Glutamatergic neuron (in vitro differentiated cells): ENCODE measurements at regions not wholly inside any gene's neighbourhood (a gene's known extent, or its start where the extent isn't known, plus 50 kb on each side); places are given as distances from the start of the nearest gene placed in this dataset.

Experiments
- DNase-seq: peaks from one replicate; pipeline ENCODE4 v3.0.0; 2022
- H3K27ac Mint-ChIP-seq: one replicate; pipeline ENCODE4 v1.8.0; 2020; ENCODE audit warnings: mild to moderate bottlenecking, mixed read lengths, inconsistent platforms; ENCODE audit not compliant: unreplicated experiment
- H3K27me3 Mint-ChIP-seq: one replicate; pipeline ENCODE4 v1.8.0; 2020; ENCODE audit warnings: mild to moderate bottlenecking, moderate library complexity, mixed read lengths, inconsistent platforms; ENCODE audit not compliant: unreplicated experiment
- H3K36me3 Mint-ChIP-seq: one replicate; pipeline ENCODE4 v1.8.0; 2020; ENCODE audit warnings: mild to moderate bottlenecking, mixed read lengths, inconsistent platforms; ENCODE audit not compliant: unreplicated experiment
- H3K4me1 Mint-ChIP-seq: one replicate; pipeline ENCODE4 v1.8.0; 2020; ENCODE audit warnings: mild to moderate bottlenecking, low read depth, mixed read lengths, inconsistent platforms; ENCODE audit not compliant: unreplicated experiment
- H3K4me3 Mint-ChIP-seq: one replicate; pipeline ENCODE4 v1.8.0; 2020; ENCODE audit warnings: mild to moderate bottlenecking, mixed read lengths, inconsistent platforms; ENCODE audit not compliant: unreplicated experiment
- H3K9me3 Mint-ChIP-seq: one replicate; pipeline ENCODE4 v1.8.0; 2020; ENCODE audit warnings: mild to moderate bottlenecking, moderate library complexity, mixed read lengths, inconsistent platforms; ENCODE audit not compliant: unreplicated experiment
- TF ChIP-seq, protein P1 (sequence below): fragments of 200-600 bp; sonication (generic); IDR thresholded peaks from one replicate; pipeline ENCODE4 v1.5.0; 2021; ENCODE audit not compliant: partially characterized antibody, unreplicated experiment

DNA sequence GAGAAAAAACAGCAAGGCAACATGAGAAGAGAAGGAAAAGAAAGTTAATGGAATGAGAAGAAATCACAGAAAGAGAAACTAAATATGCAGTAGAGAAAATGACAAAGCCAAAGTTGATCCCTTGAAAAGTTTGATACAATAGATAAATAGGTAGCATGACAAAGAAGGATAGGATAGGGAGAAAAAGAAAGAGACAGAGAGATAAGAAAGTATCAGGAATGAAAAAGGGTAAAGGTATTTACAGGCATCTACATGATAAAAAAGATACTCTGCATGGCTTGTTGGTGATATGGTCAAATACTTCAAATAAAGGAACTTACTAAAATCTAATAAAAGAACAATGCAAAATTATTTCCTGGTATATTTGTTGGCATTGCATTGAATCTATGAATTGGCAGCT is 185.5 kb upstream of the TECRL start:
- no peaks in the 10 kb centered on the region for H3K27me3 Mint-ChIP-seq
- no peak overlapping the region for H3K4me3 Mint-ChIP-seq
- H3K9me3 Mint-ChIP-seq = no peaks in the 10 kb centered on the region
- no peaks in the 10 kb centered on the region for H3K4me1 Mint-ChIP-seq
- H3K36me3 Mint-ChIP-seq = no peaks in the 10 kb centered on the region
- TF ChIP-seq, protein P1, sequence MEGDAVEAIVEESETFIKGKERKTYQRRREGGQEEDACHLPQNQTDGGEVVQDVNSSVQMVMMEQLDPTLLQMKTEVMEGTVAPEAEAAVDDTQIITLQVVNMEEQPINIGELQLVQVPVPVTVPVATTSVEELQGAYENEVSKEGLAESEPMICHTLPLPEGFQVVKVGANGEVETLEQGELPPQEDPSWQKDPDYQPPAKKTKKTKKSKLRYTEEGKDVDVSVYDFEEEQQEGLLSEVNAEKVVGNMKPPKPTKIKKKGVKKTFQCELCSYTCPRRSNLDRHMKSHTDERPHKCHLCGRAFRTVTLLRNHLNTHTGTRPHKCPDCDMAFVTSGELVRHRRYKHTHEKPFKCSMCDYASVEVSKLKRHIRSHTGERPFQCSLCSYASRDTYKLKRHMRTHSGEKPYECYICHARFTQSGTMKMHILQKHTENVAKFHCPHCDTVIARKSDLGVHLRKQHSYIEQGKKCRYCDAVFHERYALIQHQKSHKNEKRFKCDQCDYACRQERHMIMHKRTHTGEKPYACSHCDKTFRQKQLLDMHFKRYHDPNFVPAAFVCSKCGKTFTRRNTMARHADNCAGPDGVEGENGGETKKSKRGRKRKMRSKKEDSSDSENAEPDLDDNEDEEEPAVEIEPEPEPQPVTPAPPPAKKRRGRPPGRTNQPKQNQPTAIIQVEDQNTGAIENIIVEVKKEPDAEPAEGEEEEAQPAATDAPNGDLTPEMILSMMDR = no peak
- H3K27ac Mint-ChIP-seq = no peak overlapping the region
- DNase-seq = no peak

DNA sequence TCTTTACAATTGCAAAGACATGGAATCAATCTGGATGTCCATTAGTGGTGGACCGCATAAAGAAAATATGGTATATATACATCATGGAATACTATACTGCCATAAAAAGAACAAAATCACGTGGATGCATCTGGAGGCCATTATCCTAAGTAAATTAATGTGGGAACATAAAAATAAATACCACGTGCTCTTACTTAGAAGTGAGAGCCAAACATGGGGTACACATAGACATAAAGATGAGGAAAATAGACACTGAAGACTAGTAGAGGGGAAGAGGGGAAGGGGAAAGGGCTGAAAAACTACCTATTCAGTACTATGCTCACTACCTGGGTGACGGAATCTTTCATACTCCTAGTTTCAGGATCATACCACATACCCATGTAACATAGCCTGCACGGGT is 179.3 kb upstream of the TECRL start:
- no peaks in the 10 kb centered on the region for H3K27me3 Mint-ChIP-seq
- H3K4me1 Mint-ChIP-seq = no peaks in the 10 kb centered on the region
- no peak for DNase-seq
- TF ChIP-seq, protein P1 = no peak
- peaks cover 2% of the 10 kb centered on the region for H3K9me3 Mint-ChIP-seq
- no peak overlapping the region for H3K27ac Mint-ChIP-seq
- no peaks in the 10 kb centered on the region for H3K36me3 Mint-ChIP-seq
- no peak overlapping the region for H3K4me3 Mint-ChIP-seq

DNA sequence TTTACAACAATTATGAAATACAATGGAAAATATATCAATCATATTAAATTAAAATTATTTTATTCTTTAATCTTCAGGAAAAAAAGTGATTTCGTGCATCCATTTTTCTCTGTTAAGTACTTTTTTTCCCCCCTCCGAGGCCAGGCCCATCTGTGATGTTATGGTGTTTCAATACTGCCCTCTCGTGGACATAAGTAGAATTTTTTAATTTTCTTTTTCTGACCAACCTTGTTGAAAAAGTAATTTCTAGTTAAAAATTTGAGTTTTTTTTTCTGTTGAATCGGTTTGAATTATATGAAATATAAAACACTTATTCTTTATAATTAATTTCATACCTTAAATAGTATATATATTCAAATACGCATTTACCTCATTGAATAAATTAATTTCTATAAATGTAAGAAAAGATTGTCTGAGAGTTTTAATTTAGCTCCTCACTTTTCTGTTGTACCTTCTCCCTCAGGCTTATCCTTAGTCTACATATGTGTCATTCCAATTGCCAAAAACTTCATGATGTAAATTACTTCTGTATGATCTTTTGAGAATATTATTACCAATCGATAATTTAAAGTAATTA is 175.8 kb upstream of the TECRL start:
- Mint-ChIP-seq H3K27ac (no peak overlapping the region), H3K9me3 (peaks cover 2% of the 10 kb centered on the region), H3K4me3 (no peak overlapping the region), H3K36me3 (no peaks in the 10 kb centered on the region), H3K27me3 (no peaks in the 10 kb centered on the region), H3K4me1 (no peaks in the 10 kb centered on the region)
- TF ChIP-seq, protein P1 = peak; percentile 95
- no peak for DNase-seq

DNA sequence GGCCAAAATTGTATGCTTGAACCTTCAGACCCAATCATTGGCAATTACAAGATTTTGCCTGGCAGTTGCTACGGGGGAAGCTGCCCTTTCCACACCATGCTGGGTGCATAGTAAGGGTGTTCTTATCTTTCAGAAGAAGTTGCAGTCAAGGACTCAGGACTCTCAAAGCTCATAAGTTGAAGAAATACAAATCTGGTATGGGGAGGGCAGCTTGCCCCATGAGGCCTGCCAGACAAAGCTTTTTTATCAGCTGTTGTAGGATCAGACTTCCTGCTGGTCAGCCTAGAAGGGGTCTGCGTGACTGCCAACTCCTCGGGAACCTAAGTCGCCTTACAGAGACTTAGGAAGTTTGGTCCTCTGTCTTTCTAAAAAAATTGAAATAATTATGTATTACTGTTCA is 174.9 kb upstream of the TECRL start:
- TF ChIP-seq, protein P1 = no peak

DNA sequence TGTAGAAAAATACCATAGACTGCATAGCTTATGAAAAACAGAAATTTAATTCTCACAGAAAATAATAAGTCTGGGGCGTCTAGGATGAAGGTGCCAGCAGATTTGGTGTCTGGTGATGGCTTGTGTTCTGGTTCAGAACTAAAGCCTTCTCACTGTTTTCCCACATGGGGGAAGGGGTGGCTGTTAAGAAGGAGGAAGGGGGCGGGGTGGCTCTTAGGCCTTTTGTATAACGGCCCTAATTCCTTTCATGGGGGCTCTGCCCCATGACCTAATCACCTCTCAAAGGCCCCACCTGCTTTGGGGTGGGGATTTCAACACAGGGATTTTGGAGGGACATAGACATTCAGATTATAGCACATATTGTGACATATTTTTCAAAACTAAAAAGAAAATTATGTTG is 173.2 kb upstream of the TECRL start:
- H3K4me3 Mint-ChIP-seq = no peak overlapping the region
- TF ChIP-seq, protein P1 = no peak
- no peak overlapping the region for H3K27ac Mint-ChIP-seq
- no peaks in the 10 kb centered on the region for H3K36me3 Mint-ChIP-seq
- no peaks in the 10 kb centered on the region for H3K4me1 Mint-ChIP-seq
- H3K27me3 Mint-ChIP-seq = no peaks in the 10 kb centered on the region
- DNase-seq = no peak
- H3K9me3 Mint-ChIP-seq = no peaks in the 10 kb centered on the region

More for the DNA sequence above, 174.9 kb upstream of the TECRL start:
- no peaks in the 10 kb centered on the region for H3K36me3 Mint-ChIP-seq
- no peaks in the 10 kb centered on the region for H3K9me3 Mint-ChIP-seq
- H3K27ac Mint-ChIP-seq = no peak overlapping the region
- no peak overlapping the region for H3K4me3 Mint-ChIP-seq
- no peaks in the 10 kb centered on the region for H3K27me3 Mint-ChIP-seq
- no peak for DNase-seq
- H3K4me1 Mint-ChIP-seq = no peaks in the 10 kb centered on the region
